HS-27A (cell line): ENCODE measurements at regions not wholly inside any gene's neighbourhood (a gene's known extent, or its start where the extent isn't known, plus 50 kb on each side); places are given as distances from the start of the nearest gene placed in this dataset.
A peak's percentile ranks its signal among the peaks of the same experiment; 100 is the strongest.

Source experiments
- DNase-seq: peaks from one replicate; pipeline ENCODE4 v3.0.0-alpha.2; 2012; ENCODE audit warnings: low read depth, missing footprints

DNA sequence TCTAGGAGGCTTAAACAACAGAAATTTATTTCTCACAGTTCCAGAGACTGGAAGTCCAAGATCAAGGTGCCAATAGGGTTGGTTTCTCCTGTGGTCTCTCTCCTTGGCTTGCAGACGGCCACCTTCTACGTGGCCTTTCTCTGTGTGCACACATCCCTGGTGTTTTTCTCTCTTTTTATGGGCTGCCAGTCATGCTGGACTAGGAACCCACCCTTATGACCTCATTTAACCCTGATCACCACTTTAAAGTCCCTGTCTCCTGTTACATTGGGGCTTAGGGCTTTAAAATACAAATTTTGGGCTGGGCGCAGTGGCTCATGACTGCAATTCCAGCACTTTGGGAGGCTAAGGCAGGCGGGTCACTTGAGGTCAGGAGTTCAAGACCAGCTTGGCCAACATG lies 157.1 kb downstream of the TLE1 start:
- no peak for DNase-seq

DNA sequence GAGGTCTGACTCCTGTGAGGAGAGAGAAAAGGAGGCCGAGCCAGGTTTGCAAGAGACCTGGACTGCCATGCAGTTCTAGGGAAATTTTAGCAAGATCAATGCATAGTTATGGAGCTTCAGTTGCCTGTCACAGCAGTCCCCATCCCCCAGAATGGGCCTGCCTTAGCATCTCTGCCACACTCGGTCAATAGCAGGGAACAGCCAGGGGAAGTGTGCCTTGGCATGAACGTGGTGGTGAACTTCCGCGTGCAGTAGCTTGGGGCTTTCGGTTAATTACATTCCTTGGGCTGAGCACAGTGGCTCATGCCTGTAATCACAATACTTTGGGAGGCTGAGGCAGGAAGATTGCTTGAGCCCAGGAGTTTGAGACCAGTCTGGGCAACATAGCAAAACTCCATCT lies 157.8 kb downstream of the TLE1 start:
- DNase-seq: no peak

DNA sequence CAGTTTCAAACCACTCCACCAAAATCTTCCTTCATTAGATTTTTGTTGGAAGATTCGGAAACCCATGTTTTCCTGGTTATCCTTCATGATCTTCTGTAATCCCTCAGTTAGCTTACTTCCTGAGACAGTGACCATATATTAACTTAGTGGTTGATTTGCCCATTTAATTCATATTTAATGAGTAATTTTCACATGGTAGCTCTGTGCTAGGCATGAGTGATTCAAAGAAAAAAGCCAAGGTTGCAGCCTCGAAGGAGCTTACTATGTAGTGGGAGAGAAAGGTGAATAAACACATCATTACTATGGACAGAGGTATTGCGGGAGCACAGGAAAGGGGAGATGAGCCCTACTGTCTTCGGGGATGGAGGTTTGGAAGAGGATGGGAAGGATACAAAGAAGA lies 158.5 kb downstream of the TLE1 start:
- DNase-seq: no peak

DNA sequence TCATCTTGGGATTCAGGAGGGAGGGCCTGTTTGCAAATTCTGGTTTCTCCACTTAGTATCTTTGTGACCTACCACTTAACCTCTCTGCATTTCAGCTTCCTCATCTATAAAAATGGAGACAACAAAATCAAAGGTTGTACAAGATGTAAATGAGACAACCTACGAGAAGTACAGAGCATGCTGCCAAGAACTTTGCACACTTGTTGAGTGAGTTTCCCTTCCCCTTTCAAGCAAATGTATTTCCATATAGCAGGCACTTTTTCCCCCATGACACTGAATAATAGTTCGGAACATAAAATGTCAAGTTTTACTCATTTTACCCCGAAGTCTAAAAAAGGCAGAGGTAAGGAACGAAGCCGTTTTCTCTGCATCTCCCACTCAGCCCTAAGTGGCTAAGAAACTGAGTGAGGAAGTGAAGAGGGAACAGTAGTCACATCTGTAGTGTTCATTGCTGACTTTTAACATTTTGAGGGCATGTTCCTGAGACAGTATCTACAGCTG lies 159.0 kb downstream of the TLE1 start:
- no peak for DNase-seq

GRCh38 chr9:81529556-81530193 lies 159.7 kb downstream of the TLE1 start:
- DNase-seq: no peak

DNA sequence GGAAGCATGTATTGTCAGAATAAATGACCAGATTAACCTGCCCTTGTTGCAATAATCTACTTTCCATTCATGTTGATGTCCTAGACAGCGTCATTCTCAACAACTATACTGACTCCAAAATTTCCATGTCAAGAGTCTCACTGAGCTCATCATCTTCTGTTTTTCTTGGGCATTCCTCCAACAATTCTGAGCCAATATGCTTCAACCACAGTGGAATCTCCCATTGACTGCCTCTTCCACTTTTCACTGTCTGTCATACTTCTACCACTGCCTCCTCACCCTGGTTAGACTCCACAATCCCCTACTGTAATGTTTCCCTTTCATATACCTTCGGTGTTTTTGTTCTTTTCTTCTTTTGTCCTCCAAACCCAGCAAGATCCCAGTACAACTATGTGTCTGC lies 162.8 kb downstream of the TLE1 start:
- no peak for DNase-seq

GRCh38 chr9:81522716-81523551 lies 166.4 kb downstream of the TLE1 start:
- DNase-seq: no peak

DNA sequence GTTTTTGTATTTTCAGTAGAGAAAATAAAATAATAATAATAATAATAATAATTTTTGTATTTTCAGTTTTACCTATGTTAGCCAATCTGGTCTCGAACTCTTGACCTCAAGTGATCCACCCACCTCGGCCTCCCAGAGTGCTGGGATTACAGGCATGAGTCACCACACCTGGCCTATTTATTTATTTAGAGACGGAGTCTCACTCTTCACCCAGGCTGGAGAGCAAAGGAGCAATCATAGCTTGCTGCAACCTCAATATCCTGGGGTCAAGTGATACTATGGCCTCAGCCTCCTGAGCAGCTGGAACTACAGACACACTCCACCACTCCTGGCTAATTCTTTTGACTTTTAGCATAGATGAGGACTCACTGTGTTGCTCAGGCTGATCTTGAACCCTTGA lies 167.5 kb downstream of the TLE1 start:
- no peak for DNase-seq

GRCh38 chr9:81519816-81520495 lies 169.4 kb downstream of the TLE1 start:
- no peak for DNase-seq

DNA sequence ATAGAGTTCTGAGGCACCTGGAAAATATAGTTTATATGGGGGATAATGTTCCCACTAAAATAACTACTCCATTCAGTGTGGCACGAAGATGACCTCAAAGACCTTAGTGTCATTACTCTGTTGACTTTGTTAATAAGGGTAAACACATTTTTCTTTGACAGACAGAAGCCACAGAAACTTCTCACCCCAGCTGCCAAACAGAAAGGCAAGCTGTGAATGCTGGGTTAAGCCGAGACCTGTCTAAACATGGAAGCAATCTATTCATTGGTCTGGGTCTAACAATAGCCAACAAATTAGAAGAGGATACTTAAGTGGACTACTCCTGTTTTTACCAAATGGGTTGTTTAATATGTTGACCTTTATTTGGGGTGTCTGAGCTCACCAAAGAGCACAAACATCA lies 171.4 kb downstream of the TLE1 start:
- no peak for DNase-seq

- DNase-seq: no peak
Observed at GRCh38 chr9:81513059-81513458, 176.3 kb downstream of the TLE1 start.

GRCh38 chr9:81512641-81513040 lies 176.7 kb downstream of the TLE1 start:
- DNase-seq: no peak

DNA sequence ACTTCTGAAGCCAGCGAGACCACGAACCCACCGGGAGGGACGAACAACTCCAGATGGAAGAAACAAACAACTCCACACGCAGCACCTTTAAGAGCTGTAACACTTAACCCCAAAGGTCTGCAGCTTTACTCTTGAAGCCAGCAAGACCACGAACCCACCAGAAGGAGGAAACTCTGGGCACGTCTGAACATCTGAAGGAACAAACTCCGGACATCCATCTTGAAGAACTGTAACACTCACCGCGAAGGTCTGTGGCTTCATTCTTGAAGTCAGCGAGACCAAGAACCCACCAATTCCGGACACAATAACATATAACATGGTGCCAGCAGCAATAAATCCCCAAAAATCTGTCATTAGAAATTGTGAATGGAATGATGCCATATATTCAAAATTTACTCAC lies 180.9 kb downstream of the TLE1 start:
- no peak for DNase-seq

- no peak for DNase-seq
Observed at GRCh38 chr9:81506941-81507864, 182.1 kb downstream of the TLE1 start.

DNA sequence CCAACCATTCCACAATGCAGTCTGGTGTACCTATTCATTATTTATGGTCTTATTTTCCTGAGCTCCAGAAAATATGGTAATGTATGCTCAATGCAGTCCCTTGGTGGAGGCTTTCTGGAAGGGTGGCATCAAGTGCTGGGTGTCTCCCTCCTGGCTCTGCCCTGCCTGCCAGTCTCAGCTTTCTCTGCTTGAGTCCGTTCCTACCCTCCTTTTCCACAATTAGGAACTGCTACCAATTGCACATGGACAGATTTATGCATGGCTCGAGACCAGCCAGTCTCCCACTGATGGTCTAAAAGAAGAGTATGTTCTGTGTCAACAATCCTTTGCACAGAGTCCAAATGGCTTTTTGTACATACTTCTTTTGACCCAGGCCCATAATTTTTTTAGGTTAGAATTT lies 189.8 kb downstream of the TLE1 start:
- DNase-seq: no peak

GRCh38 chr9:81499021-81499454 lies 190.3 kb downstream of the TLE1 start:
- DNase-seq: peak; percentile 42

DNA sequence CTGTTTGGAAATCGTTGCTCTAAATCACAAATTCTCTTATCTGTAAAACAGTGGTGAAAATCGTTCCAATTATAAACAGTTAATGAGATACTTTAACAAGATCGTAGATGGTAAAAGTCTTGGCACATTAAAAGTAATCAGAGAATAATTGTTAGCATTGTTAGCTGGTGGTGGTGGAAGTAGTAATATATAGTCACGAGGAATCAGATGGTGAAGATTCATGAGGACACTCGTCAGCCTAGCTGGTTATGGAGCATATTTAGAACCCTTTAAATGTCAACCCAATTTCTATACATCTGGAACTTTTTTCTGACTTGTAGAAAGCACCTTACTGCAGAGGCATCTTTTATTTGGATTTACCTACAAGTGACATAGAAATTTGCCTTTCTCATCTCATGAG lies 190.8 kb downstream of the TLE1 start:
- DNase-seq: no peak

DNA sequence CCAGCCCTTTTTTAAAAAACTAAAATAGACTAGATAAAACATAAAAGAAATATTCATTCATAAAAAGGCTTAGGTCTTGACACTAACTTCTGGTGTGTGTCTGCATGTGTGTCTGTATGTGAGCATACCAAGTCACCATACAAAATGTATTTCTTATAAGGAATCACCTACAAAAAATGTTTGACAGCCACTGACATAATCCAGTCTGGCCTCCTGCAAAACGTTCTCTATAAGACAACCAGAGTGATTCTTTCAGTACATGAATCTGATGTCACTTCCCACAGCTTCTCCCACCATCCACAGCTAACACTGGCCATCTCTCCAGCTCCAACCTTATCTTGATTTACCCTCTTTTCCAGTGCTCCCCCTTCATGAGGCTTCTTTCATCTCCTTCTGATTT lies 192.3 kb downstream of the TLE1 start:
- no peak for DNase-seq

DNA sequence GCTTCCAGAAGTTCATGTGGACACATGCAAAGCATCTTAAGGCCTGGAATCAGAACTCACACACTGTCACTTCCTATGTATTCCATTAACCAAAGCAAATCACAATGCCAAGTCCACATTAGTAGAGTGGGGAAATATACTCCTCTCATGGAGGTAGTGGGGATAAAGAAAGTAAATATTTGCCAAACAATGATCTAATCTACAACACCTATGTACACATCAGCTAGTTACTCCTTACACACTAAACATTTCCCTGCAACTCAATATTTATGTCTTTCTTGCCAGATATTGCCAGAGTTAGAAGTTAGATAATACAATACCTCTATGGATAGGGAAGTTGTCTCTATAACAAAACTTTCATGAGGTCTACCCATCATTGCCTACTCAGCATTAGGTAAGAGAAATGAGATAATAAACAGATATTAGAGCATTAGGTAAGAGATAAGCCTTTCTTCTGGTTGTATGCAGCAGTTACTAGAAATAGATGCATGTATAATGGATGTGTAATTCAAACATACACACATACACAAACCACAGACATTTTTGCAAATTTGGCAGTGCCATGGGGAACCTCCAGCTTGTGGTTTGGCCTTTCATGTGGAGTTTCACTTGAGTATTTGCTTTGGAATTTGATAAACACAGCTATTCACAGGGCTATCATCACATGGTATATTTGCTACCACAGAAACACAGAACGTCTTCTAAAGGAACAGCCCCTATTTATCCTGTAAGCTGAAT lies 196.5 kb downstream of the TLE1 start:
- DNase-seq: peak; percentile 72

GRCh38 chr9:81490605-81491331 lies 198.6 kb downstream of the TLE1 start:
- peak; percentile 31 for DNase-seq
